COLO668 (cell line): ENCODE measurements at regions not wholly inside any gene's neighbourhood (a gene's known extent, or its start where the extent isn't known, plus 50 kb on each side); places are given as distances from the start of the nearest gene placed in this dataset.
"Not testable (repeated sequence)": the region's sequence is repeated elsewhere in the genome, so short reads cannot be mapped to it uniquely, and the experiment has no call there.

Experiments used
- DNase-seq: peaks from one replicate; lab custom pipeline; 2025; ENCODE audit not compliant: unreplicated experiment; lab: John Stamatoyannopoulos, UW

GRCh38 chr18:34942276-34942675 lies 98.9 kb upstream of the MAPRE2 start:
- DNase-seq = no peak

- no peak for DNase-seq
These were observed 98.2 kb upstream of the MAPRE2 start for GRCh38 chr18:34942975-34943374.

GRCh38 chr18:34943587-34943986 lies 97.6 kb upstream of the MAPRE2 start:
- no peak for DNase-seq

GRCh38 chr18:34947711-34948125 lies 93.5 kb upstream of the MAPRE2 start:
- DNase-seq = no peak

GRCh38 chr18:34951625-34952379 lies 89.4 kb upstream of the MAPRE2 start:
- no peak for DNase-seq

- DNase-seq = no peak
These were observed 88.0 kb upstream of the MAPRE2 start for GRCh38 chr18:34953212-34953611.

GRCh38 chr18:34955494-34955893 lies 85.7 kb upstream of the MAPRE2 start:
- DNase-seq = not testable (repeated sequence)

GRCh38 chr18:34956663-34957062 lies 84.5 kb upstream of the MAPRE2 start:
- DNase-seq = no peak

- DNase-seq = no peak
These were observed 83.9 kb upstream of the MAPRE2 start for GRCh38 chr18:34957119-34957863.

- DNase-seq = no peak
These were observed 83.4 kb upstream of the MAPRE2 start for GRCh38 chr18:34957864-34958259.

GRCh38 chr18:34959211-34959829 lies 81.9 kb upstream of the MAPRE2 start:
- no peak for DNase-seq

GRCh38 chr18:34959989-34960388 lies 81.2 kb upstream of the MAPRE2 start:
- no peak for DNase-seq

- no peak for DNase-seq
These were observed 76.1 kb upstream of the MAPRE2 start for GRCh38 chr18:34965108-34965507.

- DNase-seq = no peak
These were observed 75.6 kb upstream of the MAPRE2 start for GRCh38 chr18:34965566-34965965.

- no peak for DNase-seq
These were observed 71.1 kb upstream of the MAPRE2 start for GRCh38 chr18:34970106-34970505.

GRCh38 chr18:34971313-34971712 lies 69.9 kb upstream of the MAPRE2 start:
- no peak for DNase-seq

GRCh38 chr18:34972765-34973414 lies 68.3 kb upstream of the MAPRE2 start:
- no peak for DNase-seq

GRCh38 chr18:34976123-34976522 lies 65.1 kb upstream of the MAPRE2 start:
- DNase-seq = no peak

- no peak for DNase-seq
These were observed 64.7 kb upstream of the MAPRE2 start for GRCh38 chr18:34976534-34976898.

GRCh38 chr18:34976899-34977837 lies 64.0 kb upstream of the MAPRE2 start:
- peak; percentile 94 for DNase-seq
